GM21526 (cell line): ENCODE measurements at regions not wholly inside any gene's neighbourhood (a gene's known extent, or its start where the extent isn't known, plus 50 kb on each side); places are given as distances from the start of the nearest gene placed in this dataset.
"Not testable (repeated sequence)": the region's sequence is repeated elsewhere in the genome, so short reads cannot be mapped to it uniquely, and the experiment has no call there.

Experiments
- ATAC-seq: cut with Tn5 transposase; IDR thresholded peaks from one replicate; pipeline ENCODE4 v1.9.1; 2021; ENCODE audit warnings: moderate library complexity; ENCODE audit not compliant: unreplicated experiment, low FRiP score

DNA sequence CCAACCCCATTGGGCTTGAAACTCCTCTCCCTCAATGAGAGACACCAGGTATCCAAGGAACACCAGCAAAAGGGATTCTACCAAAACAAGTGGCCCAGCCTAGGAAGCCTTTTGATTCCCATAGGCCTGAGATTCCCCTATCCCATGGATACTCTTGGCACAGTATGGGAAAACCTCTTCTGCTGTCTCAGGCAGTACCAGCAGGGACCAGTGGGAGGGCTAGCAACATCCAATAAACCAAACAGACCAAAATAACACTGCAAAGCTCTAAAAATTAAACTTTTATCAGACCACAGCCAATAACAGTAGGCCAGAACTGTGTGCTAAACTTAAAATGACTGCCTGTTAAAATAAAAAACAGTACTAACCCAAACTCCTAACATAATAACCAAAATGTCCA, 153.9 kb upstream of the CES5A start:
- no peak for ATAC-seq

DNA sequence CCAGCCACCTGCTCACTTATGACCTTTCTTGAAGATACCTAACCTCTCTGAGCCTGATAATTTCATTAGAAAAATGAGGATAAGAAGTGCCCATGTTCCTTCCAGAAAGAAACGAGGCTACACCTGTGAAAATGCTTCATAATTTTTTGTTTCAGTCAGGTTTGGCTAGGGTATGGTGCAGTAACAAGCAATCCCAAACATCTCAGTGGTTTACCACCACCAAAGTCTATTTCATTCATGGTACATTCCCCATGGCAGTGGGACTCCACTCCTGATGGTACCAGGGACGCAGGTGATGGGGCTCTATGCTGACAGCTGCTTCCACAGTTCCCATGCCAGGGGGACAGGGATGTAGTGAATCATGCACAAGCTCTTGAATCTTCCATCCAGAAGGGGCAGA, 147.6 kb upstream of the CES5A start:
- no peak for ATAC-seq

DNA sequence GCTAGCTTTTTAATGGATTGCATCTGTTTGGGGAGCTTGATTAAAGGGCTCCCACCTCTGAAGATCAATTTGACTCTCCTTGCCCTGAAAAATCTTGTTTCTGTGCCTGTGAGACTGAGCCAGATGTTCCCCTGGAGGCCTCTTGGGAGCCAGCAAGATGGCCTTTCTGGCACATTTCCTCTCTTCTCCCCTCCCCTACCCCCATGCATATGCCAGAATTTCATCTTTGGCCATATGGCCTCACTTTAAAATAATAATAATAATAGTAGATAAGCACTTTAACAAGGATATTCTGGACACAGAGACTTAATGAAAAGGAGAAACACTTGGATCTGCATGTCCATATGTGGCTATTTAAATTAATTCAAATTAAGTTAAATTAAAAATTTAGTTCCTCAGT, 144.1 kb upstream of the CES5A start:
- no peak for ATAC-seq

DNA sequence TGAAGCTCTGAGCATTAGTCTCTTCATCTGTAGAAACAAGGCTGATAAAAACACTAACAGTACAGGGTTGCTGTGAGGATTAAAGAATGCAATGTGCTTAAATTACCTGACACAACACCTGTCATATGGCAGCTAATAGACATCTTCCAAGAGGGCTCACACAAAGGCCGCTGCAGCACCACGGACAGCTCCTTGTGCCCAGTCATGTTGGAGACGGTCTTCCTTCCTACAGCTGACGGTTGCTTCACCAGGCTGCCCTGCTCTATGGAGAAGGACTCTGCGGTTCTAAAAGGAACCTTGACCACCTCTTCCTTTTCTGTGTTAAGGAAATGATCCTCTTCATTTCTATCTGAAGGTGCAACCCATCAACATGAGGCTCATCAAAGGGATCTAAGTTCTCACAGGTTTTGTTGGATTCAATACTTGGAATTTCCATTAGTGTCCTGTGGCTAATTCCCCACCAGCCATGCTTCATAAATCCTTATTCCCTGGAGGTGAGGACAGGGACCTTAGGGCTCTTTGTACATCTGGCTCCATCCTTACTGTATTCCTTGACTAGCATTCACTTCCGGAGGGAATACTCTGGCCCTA, 138.9 kb upstream of the CES5A start:
- no peak for ATAC-seq

DNA sequence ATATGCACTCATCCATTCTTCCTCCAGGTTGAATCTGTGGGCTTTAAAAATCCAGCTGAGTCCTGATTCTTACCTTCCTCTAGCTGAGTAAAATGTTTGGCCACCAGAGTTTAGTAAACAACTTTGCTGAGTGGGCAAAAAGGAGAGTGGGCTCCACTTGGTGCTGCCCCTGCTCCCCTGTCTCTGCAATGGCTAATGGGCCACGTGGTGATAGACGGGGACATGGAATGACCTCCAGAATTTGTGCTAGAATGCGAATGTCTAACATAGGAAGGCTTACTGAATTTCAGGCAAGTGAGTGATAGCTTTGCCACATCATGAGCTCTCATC, 137.3 kb upstream of the CES5A start:
- no peak for ATAC-seq

DNA sequence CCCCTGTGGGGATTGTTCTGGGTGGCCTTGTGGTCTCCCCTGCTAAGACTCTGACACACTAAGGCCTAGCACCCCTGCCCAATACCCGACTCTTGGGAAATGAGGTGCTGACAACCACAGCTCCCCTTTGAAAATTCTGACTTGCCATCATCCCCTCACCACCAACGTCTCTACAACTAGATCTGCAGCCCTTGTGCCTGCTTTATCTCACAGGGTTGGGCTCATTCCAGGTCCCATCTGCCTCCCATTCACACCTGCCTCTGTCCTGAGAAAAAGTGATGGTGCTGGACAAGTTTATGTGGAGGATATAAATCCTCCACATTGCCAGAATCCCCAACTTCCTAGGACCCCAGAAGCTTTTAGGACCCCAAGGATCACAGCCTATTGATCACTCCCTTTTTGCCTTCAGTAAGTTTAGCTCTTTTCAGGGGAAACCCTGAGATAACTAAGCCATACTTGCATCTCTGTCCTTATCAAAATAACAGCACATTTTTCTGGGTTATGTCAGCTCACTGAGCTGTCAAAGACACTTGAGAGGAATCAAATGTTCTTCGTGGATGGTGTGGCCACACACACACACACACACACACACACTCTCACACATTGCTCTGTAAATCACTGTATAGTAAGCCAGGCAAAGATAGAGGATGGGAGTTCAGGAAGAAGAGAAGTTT, 136.8 kb upstream of the CES5A start:
- no peak for ATAC-seq

DNA sequence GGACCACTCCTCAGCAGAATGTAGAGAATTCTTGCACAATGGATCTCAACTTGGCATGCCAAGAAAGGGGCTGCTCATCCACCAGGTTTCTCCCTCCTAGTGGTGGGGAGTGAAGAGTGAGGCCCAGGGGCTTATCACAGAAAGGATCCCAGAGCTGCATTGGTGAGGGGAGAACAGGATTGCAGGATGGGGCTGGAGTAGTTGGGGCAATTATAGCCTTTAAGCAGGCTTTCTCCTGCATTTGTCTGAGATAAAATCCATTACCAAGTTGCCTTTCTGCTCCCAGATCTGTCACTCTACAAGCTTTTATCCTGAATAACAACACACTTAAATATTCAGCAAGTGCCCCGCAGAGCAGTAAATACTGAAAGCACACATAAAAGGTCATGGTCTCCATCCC, 130.8 kb upstream of the CES5A start:
- ATAC-seq = no peak

DNA sequence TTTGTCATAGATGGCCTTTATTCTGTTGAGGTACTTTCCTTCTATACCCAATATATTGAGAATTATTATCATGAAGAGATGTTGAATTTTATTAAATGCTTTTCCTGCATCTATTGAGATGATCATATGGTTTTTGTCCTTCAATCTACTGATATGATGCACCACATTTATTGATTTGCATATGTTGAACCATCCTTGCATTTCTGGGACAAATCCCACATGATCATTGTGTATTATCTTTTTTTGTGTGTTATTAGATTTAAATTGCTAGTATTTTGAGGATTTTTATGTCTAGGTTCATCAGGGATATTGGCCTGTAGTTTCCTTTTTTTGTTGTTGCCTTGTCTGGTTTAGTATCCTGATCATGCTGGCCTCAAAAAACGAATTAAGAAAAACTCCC, 124.5 kb upstream of the CES5A start:
- ATAC-seq = no peak

DNA sequence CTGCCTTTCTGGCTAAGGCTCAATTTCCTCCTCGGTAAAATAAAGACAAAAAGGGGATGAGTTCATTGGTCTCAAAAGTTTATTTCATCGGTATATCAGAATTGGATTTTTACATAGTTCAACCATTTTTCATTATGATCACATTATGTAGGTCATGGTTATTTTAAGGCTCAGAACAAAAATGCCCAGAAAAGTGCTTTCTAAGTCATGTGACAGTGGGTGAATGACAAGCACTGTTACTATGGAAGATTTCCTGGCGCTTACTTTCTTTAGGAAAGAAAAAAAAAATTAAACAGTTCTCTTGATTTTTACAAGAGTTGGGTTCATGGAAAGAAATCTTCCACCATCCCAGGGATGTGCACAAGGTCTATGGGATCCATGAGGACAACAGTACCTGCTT, 117.9 kb upstream of the CES5A start:
- ATAC-seq = no peak

DNA sequence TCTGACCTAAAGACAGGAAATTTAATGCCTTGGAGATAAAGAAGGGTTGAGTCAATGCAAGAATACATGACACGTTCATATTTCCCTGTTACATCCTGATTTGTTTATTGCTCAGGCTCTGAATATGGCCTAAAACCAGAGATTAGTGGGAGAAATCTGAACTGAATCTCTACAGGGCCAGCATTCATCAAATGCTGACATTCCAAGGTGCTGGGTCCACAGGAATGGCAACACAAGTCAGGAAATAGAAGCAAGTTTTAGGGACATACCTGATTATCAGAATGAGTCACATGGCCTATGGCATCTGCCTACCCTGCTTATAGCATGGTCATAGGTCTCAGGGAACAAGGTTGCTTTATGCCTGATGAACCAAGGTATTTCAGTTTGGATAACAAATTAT, 117.4 kb upstream of the CES5A start:
- ATAC-seq = no peak

DNA sequence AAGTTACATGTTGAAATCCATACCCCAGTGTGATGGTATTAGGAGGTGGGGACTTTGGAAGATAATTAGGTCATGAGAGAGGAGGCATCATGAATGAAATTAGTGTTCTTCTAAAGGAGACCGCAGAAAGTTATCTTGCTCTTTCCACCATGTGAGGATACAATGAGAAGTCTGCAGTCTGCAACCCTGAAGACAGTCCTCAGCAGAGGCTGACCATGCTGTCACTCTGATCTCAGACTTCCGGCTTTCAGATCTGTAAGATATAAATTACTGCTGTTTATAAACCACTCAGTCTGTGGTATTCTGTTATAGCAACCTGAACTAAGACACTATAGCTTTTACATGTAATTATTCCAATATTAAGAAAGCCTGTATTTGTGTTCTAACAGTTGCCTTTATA, 116.7 kb upstream of the CES5A start:
- ATAC-seq = no peak

DNA sequence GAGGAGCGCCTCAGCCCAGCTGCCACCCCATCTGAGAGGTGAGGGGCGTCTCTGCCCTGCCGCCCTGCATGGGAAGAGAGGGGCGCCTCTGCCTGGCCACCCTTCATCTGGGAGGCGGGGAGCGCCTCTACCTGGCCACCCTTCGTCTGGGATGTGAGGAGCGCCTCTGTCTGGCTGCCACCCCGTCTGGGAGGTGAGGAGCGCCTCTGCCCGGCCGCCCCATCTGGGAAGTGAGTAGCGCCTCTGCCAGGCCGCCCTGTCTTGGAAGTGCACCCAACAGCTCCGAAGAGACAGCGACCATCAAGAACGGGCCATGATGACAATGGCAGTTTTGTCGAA, 114.4 kb upstream of the CES5A start:
- ATAC-seq = no peak

DNA sequence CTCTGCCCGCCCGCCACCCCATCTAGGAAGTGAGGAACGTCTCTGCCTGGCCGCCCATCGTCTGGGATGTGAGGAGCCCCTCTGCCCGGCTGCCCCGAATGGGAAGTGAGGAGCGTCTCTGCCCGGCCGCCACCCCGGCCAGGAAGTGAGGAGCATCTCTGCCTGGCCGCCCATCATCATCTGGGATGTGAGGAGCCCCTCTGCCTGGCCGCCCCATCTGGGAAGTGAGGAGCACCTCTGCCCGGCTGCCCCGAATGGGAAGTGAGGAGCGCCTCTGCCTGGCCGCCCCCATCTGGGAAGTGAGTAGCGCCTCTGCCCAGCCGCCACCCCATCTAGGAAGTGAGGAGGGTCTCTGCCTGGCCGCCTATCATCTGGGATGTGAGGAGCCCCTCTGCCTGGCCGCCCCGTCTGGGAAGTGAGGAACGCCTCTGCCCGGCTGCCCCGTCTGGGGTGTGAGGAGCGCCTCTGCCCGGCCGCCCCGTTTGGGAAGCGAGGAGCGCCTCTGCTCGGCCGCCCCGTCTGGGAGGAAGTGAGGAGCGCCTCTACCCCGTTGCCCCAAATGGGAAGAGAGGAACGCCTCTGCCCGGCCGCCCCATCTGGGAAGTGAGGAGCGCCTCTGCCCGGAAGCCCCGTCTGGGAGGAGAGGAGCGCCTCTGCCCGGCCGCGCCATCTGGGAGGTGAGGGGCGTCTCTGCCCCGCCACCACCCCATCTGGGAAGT, 113.8 kb upstream of the CES5A start:
- ATAC-seq = not testable (repeated sequence)

DNA sequence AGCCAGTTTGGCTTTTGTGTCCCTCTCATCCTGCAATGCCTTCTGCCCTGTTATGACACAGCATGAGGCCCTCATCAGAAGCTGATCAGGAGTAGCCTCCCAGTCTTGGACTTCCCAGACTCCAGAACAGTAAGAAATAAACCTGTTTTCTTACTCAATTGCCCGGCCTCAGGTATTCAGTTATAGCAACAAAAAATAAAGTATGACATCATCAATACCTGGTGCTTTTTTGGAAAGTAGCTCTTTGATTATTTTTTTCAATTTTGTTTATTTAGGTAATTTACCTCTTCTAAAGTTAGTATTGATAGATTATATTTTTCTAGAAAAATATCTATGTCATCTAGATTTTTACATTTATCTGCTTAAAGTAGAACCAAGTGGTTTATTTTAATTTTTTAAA, 112.8 kb upstream of the CES5A start:
- no peak for ATAC-seq

DNA sequence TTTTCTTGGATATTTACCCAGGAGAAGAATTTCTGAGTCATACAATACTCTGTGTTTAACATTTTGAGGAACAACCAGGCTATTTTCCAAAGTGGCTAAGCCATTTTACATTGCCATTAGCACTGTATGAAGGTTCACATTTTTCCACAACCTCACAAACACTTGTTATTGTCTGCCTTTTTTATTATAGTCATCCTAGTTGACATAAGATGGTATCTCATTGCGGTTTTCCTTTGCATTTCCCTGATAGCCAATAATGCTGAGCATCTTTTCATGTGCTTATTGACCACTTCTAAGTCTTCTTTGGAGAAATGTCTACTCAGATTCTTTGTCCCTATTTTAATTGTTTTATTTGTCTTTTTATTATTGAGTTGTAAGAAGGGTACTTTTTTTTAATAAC, 107.4 kb upstream of the CES5A start:
- ATAC-seq = no peak

DNA sequence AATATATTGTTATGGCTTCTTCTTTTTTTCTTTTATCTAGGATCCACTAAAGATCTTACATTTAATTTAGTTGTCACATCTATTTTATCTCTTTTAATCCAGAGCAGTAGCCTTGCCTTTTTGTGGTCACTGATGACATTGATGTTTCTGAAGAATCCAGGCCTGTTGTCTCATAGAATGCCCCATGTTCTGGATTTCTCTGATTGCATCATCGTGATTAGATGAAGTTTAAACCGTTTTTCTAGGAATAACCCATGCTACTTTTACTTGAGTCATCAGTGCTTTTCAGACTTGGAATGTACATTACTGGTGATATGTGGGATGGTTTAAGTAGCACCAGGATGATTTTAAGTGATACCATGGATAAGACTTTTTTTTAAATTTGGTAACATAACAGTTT, 106.4 kb upstream of the CES5A start:
- no peak for ATAC-seq

DNA sequence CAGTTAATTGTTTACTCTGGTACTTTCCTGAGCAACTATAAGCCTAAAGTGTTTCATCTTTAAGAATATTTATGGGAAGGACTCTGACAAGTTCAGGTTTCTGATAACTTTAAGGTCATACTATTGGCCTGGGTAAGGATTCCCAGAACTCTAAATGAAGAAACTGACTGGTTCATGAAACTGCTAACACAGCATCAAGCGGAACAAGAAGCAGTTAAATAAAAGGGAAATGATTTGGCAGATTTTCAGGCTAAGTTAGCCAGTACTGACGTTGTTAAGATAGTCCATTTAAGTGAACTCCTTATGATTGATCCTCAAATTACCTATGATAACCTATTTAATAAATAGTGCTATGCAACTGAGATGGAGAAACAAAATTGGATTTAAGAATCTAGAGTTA, 101.6 kb upstream of the CES5A start:
- no peak for ATAC-seq

DNA sequence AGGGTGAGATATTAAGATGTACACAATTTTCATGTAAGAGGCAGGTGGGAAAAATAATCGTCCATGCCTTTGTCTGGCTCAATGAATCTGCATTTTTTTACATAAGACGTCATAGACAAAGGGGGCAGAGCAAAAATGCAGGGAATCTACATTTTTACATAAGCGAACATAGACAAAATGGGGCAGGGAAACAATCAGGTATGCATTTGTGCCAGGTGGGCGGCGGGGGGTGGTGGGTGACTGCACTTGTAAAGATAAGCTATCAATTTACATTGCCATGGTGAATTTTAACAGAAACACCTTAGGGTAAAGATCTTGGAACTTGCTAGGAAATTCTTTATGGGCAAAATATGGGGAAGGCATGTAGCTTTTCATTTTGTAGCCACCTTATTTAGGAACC, 96.3 kb upstream of the CES5A start:
- no peak for ATAC-seq

DNA sequence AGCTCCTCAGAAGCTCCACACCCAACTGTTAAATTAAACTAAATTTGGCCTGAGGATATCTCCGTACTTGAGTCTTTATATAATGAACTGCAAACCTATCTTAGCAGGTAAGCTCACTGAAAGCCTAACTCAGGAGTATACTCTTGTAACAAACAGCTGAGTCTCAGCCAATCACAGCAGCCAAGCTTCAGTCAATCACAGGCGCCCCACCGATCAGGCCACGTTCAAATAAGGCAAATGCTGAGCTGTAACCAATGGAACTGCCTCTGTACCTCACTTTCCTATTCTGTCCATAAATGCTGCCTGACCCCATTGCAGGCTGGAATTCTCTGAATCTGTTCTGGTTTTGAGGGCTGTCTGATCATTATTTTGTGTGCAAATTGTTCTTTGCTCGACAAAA, 93.0 kb upstream of the CES5A start:
- no peak for ATAC-seq

DNA sequence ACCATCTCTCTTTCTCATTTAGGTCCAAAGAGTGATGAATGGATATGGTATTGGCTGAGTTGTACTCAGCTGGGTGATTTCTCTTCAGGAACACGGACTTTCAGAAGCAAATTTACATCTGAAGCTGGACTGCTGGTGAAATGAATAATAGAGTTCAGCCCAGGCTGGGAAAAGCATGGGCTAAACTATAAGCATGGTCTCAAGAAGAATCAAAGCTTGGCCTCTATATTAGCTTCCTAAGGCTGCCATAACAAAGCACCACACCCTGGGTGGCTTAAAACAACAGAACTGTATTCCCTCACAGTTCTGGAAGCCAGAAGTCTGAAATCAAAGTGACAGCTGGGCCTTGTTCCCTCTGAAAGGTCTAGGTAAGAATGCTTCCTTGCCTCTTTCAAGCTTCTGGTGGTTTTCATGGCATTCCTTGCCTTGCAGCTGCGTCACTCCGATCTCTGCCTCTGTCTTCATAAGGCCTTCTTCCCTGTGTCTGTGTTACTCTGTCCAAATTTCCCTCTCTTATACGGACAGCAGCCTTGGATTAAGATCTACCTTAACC, 89.8 kb upstream of the CES5A start:
- no peak for ATAC-seq

DNA sequence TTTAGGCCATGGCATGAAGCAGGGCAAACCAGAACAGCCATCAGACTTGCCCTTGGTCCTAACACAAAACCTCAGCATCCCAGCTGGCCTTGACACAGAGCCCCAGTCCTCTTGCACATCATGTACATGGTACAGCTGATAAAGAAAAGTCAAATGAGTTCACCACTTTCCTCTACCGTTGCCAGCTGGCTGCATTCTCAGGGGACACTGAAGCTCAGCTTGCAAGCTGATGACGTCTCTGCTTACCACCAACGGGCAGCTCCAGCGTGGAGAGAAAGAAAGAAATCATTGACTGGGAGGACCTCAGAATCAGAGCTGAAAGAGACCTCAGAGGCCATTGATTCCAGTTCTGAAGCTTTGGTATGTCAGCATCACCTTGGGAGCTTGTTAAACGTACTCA, 80.7 kb upstream of the CES5A start:
- no peak for ATAC-seq

DNA sequence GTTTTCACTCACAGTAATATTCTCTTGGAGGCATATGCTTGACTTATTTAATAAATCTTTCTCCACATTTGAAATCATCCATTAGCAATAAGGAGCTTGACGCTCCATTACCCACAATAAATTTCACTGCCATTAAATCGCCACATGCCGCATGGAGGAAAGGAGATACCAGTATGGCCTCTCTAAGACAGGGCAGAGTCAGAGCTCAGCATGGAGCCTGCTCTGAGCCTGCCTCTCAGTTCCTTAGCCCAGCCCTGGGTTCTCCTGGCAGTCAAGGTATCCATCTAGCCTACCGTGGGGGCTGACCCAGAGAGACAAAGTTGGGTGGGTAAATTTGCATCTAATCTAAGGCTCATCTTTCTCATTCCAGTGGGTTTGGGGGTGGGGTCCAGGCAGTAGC, 80.3 kb upstream of the CES5A start:
- ATAC-seq = no peak
